ENCODE measurements at regions not wholly inside any gene's neighbourhood (a gene's known extent, or its start where the extent isn't known, plus 50 kb on each side); places are given as distances from the start of the nearest gene placed in this dataset.

GRCh38 chr1:87265786-87266185 is 62.9 kb upstream of the LMO4 start:
- no peak for ATAC-seq

DNA sequence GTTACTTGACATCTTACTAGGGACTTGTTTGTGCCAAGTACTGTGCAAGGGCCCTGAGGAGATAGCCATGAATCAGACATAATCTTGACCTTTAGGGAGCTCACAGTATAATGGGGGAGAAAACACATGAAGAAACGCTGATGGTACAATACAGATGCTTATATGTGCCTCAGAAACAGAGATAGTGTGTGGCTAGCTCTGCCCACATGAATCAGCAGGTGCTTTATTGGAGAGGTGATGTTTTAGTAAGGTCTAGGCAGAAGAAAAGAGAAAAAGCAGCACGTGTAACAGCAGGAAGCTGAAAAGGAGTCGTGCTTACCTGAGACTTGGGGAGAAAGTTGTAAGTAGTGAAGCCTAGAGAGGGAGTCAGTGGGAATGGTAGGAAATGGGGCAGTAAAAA is 60.6 kb upstream of the LMO4 start:
- ATAC-seq (no peak), DNase-seq (ENCODE audit: low spot score) (no peak)

More at GRCh38 chr1:87265786-87266185, 62.9 kb upstream of the LMO4 start:
- DNase-seq (ENCODE audit: low spot score), result no peak

DNA sequence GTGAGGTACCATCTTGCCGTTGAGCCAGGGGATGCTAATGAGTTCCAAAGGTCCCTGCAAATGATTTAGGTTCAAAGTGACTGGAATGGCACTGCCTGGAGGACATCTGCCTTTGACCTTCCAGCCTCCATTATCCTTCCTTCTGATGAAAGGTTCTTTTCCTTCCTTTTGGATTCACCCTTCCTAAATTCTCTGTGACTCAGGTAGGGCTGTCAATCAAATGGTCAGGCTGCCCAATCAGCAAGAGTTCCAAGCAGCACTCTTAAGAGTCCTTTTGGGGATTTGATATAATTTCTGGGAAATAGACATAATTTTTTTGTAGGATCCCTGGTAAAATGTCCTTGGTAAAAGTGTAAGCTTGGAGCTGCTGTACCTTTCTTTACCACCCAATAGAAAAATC is 58.8 kb upstream of the LMO4 start:
- DNase-seq (ENCODE audit: low spot score) (no peak), ATAC-seq (no peak)

DNA sequence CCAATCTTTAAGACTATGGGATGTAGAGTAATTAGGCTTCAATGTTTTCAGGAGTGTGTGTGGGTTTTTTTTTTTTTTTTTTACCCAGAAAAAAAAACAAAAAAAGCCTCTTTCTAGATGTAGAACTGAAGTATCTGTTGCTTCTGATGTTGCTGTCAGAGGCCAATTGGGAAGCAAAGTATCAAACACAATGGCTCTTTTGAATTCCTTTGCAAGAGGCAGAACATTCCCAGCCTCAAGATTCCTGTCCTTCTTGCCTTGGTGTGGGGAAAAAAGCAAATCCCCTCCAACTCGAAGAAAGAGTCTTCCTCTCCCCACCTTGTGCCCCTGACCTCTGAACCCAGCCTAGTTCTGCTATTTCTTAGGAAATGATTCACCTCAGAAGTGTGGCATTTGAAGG is 55.4 kb upstream of the LMO4 start:
- ATAC-seq, result no peak
- DNase-seq (ENCODE audit: low spot score), result no peak

GRCh38 chr1:87274851-87275250 is 53.8 kb upstream of the LMO4 start:
- ATAC-seq, result no peak
- no peak for DNase-seq (ENCODE audit: low spot score)

DNA sequence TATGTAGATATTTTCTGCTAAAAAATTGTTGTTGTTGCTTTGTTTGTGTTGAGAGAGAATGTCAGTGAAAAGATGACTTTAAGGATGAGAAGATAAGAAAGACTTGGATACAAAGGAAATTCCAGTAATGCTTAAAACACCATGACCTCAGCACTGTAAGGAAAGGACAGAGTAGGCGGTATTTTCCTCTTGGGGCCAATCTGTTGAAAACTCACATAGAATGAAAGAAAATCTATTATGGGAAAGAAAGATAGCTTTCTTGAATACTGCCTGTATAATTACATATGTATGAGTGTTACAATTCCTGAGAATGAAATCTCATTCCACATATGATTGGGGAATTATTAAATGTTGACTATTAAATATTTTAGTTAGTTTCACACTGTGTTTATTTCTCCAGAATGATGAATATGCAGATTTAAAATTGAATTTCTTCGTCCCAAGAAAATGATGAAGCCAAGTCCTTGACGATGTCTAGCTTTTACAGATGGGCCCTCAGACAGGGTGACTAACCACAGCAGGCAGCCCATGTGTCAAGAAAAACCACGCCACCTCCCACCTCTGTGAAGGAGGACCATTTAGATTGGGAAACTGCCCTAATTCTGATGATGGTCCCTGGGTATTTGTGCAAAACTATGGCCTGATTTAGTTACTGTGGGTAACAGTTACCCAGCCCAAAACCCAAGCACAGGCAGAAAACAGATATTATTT is 49.7 kb upstream of the LMO4 start:
- DNase-seq (ENCODE audit: low spot score), result no peak

More for the DNA sequence above, 49.7 kb upstream of the LMO4 start:
- ATAC-seq, result no peak

Measured in left lobe of liver (tissue), 2 donors.